OCI-LY3 (cell line): ENCODE measurements at regions not wholly inside any gene's neighbourhood (a gene's known extent, or its start where the extent isn't known, plus 50 kb on each side); places are given as distances from the start of the nearest gene placed in this dataset.

Source experiments
- H2AFZ ChIP-seq: fragments of 200-600, 300-600 bp; shearing (Covaris generic); 2 replicates; pipeline ENCODE4 v1.6.0; 2014; ENCODE audit warnings: antibody characterized with exemption, low read depth, low read length
- H3K27ac ChIP-seq: fragments of 200-600, 300-600 bp; sonication (generic); 2 replicates; pipeline ENCODE4 v1.5.1; 2014; ENCODE audit warnings: mild to moderate bottlenecking, low read length, moderate library complexity, mixed read lengths
- H3K27me3 ChIP-seq: fragments of 200-600, 300-600 bp; sonication (generic); 2 replicates; pipeline ENCODE4 v1.6.1; 2014; ENCODE audit warnings: low read depth, low read length, mixed read lengths
- H3K36me3 ChIP-seq: fragments of 200-600, 300-600 bp; sonication (generic); replicated peaks from 2 replicates; pipeline ENCODE3; 2014; ENCODE audit warnings: low read depth, low read length, mixed read lengths
- H3K4me1 ChIP-seq: fragments of 300-600, 200-600 bp; sonication (generic); 2 replicates; pipeline ENCODE4 v1.6.1; 2014; ENCODE audit warnings: low read length, mixed read lengths
- H3K4me2 ChIP-seq: fragments of 200-600, 300-600 bp; sonication (generic); 2 replicates; pipeline ENCODE4 v1.6.1; 2014; ENCODE audit warnings: low read length, mixed read lengths
- H3K4me3 ChIP-seq: fragments of 300-600, 200-600 bp; sonication (generic); 2 replicates; pipeline ENCODE4 v1.5.1; 2014; ENCODE audit warnings: antibody characterized with exemption, mild to moderate bottlenecking, low read length, moderate library complexity
- H3K79me2 ChIP-seq: fragments of 300-600, 200-600 bp; shearing (Covaris generic); 2 replicates; pipeline ENCODE4 v1.6.1; 2014; ENCODE audit warnings: mild to moderate bottlenecking, low read length, mixed read lengths
- H3K9ac ChIP-seq: fragments of 300-600, 200-600 bp; shearing (Covaris generic); 2 replicates; pipeline ENCODE4 v1.6.0; 2014; ENCODE audit warnings: mild to moderate bottlenecking, low read length, moderate library complexity
- H3K9me3 ChIP-seq: fragments of 200-600, 300-600 bp; shearing (Covaris generic); 2 replicates; pipeline ENCODE4 v1.6.1; 2014; ENCODE audit warnings: low read length, mixed read lengths; ENCODE audit not compliant: insufficient read depth
- H4K20me1 ChIP-seq: fragments of 200-600, 300-600 bp; sonication (generic); 2 replicates; pipeline ENCODE4 v1.6.1; 2016; ENCODE audit warnings: low read length, mixed read lengths; ENCODE audit not compliant: insufficient read depth
- CTCF ChIP-seq: fragments of 200-600, 300-600 bp; sonication (generic); IDR thresholded peaks from 2 replicates; pipeline ENCODE4 v1.5.1; 2014; ENCODE audit warnings: antibody characterized with exemption, low read length, low read depth
- EZH2phosphoT487 ChIP-seq: fragments of 200-600 bp; shearing (Covaris generic); IDR thresholded peaks from 2 replicates; pipeline ENCODE4 v1.6.1; 2018; ENCODE audit warnings: antibody characterized with exemption, mixed run types, low read depth

GRCh38 chr11:123249354-123249753, 54.3 kb upstream of the CLMP start:
- Histone ChIP-seq H3K4me2 (no peak overlapping the region), H3K4me1 (peaks cover 7% of the 10 kb centered on the region), H3K36me3 (no peaks in the 10 kb centered on the region), H3K27me3 (peaks cover 25% of the 10 kb centered on the region), H3K4me3 (no peak overlapping the region), H2AFZ (no peak overlapping the region), H4K20me1 (no peaks in the 10 kb centered on the region), H3K79me2 (no peaks in the 10 kb centered on the region), H3K9ac (no peak overlapping the region), H3K9me3 (no peaks in the 10 kb centered on the region), H3K27ac (no peak overlapping the region)
- TF ChIP-seq EZH2phosphoT487 (no peak), CTCF (no peak)

- Histone ChIP-seq H3K27me3 (peaks cover 38% of the 10 kb centered on the region), H2AFZ (no peak overlapping the region), H3K79me2 (no peaks in the 10 kb centered on the region), H3K9ac (no peak overlapping the region), H3K27ac (no peak overlapping the region), H3K4me3 (no peak overlapping the region), H3K4me2 (no peak overlapping the region), H3K4me1 (peaks cover 7% of the 10 kb centered on the region), H3K9me3 (no peaks in the 10 kb centered on the region), H3K36me3 (no peaks in the 10 kb centered on the region), H4K20me1 (no peaks in the 10 kb centered on the region)
- TF ChIP-seq EZH2phosphoT487 (no peak), CTCF (no peak)
Measured at GRCh38 chr11:123247813-123248379, 52.8 kb upstream of the CLMP start.

- TF ChIP-seq EZH2phosphoT487 (no peak), CTCF (no peak; the same call in 1 of the 2 replicates)
- Histone ChIP-seq H3K36me3 (no peaks in the 10 kb centered on the region), H4K20me1 (no peaks in the 10 kb centered on the region), H3K4me2 (peak overlapping the region; percentile 44; the same call in 1 of the 2 replicates), H3K27ac (no peak overlapping the region), H3K4me3 (no peak overlapping the region), H3K9me3 (no peaks in the 10 kb centered on the region), H3K79me2 (no peaks in the 10 kb centered on the region), H3K9ac (no peak overlapping the region), H3K27me3 (peaks cover 38% of the 10 kb centered on the region), H3K4me1 (peaks cover 7% of the 10 kb centered on the region), H2AFZ (no peak overlapping the region)
Measured at GRCh38 chr11:123247496-123247799, 52.4 kb upstream of the CLMP start.

- peaks cover 41% of the 10 kb centered on the region for H3K27me3 ChIP-seq
- H3K4me3 ChIP-seq = peak overlapping the region; percentile 21; the same call in 1 of the 2 replicates
- no peaks in the 10 kb centered on the region for H3K9me3 ChIP-seq
- H2AFZ ChIP-seq = no peak overlapping the region
- peak overlapping the region; percentile 44 for H3K4me2 ChIP-seq
- H3K9ac ChIP-seq = no peak overlapping the region
- no peaks in the 10 kb centered on the region for H3K36me3 ChIP-seq
- H3K4me1 ChIP-seq = peaks cover 7% of the 10 kb centered on the region
- TF ChIP-seq EZH2phosphoT487 = no peak
- peak; percentile 95 for TF ChIP-seq CTCF
- H4K20me1 ChIP-seq = no peaks in the 10 kb centered on the region
- no peak overlapping the region for H3K27ac ChIP-seq
- no peaks in the 10 kb centered on the region for H3K79me2 ChIP-seq
Measured at GRCh38 chr11:123246749-123247495, 51.9 kb upstream of the CLMP start.
